Thoracic aorta (tissue), 2 donors: ENCODE measurements at regions not wholly inside any gene's neighbourhood (a gene's known extent, or its start where the extent isn't known, plus 50 kb on each side); places are given as distances from the start of the nearest gene placed in this dataset.

Experiments used
- ATAC-seq: fragments of 150-250 bp; one replicate; pipeline ENCODE4 v1.8.0; 2017; ENCODE audit warnings: low read depth; ENCODE audit not compliant: insufficient number of reproducible peaks, low FRiP score
- DNase-seq: peaks from one replicate; pipeline ENCODE4 v3.0.0-alpha.2; 2020; ENCODE audit warnings: low spot score
- H3K27ac ChIP-seq, 2 donors: fragments of 200-600 bp; sonication (generic); 1 replicate in 1 of 2; 2 replicates in 1 of 2; pipeline ENCODE4 v1.5.1; 2016; ENCODE audit warnings: mild to moderate bottlenecking in 2 of 2, moderate library complexity in 2 of 2
- H3K27me3 ChIP-seq: fragments of 200-600 bp; sonication (generic); replicated peaks from 2 replicates; pipeline ENCODE4 v1.6.0; 2016; ENCODE audit warnings: mild to moderate bottlenecking; ENCODE audit not compliant: insufficient read depth
- H3K36me3 ChIP-seq: fragments of 200-600 bp; sonication (generic); one replicate; pipeline ENCODE4 v1.5.1; 2016
- H3K4me1 ChIP-seq, 2 donors: fragments of 200-600 bp; sonication (generic); 1 replicate in 1 of 2; 2 replicates in 1 of 2; pipeline versions ENCODE4 v1.5.1 to v1.6.0; 2016; ENCODE audit warnings: low read depth in 2 of 2, mild to moderate bottlenecking in 1 of 2; ENCODE audit not compliant: control insufficient read depth in 1 of 2
- H3K4me3 ChIP-seq: fragments of 200-600 bp; sonication (generic); 2 replicates; pipeline ENCODE4 v1.5.1; 2016; ENCODE audit warnings: mild to moderate bottlenecking
- H3K9me3 ChIP-seq: fragments of 200-600 bp; sonication (generic); 2 replicates; pipeline ENCODE4 v1.5.1; 2016
- CTCF ChIP-seq: fragments of 200-600 bp; sonication (generic); IDR thresholded peaks from one replicate; pipeline ENCODE4 v1.5.1; 2019; ENCODE audit warnings: antibody characterized with exemption

- H3K27ac ChIP-seq, result no peak overlapping the region
- no peak for TF ChIP-seq CTCF
Measured at GRCh38 chr15:47383102-47383501, 334.2 kb upstream of the SEMA6D start.

DNA sequence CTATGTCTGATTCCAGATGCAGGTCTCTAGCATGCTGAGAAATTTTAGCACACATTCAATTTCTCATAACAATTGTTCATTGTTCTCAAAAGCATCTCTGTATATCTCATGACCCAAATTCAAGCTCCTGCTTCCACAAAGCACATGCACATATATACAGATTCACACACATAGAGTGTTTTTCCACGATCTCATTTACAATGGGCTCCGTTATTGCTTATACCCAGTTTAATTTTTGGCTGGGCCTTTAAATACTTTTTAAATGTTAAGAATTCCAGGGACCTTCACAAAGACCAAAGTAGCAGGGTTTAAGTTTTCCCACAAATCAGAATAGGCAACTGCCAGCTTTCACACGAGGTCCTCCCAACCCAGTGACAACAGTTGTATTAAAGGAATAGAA, 333.5 kb upstream of the SEMA6D start:
- no peaks in the 10 kb centered on the region for H3K36me3 ChIP-seq
- peaks cover 0 to 14% of the 10 kb centered on the region in 2 donors for H3K4me1 ChIP-seq
- H3K27ac ChIP-seq, result peak overlapping the region in 1 of 2 donors; percentile 2
- ATAC-seq, result no peak
- TF ChIP-seq CTCF, result no peak
- DNase-seq, result no peak
- H3K27me3 ChIP-seq, result no peaks in the 10 kb centered on the region
- no peak overlapping the region for H3K4me3 ChIP-seq
- no peaks in the 10 kb centered on the region for H3K9me3 ChIP-seq

More at GRCh38 chr15:47383102-47383501, 334.2 kb upstream of the SEMA6D start:
- H3K4me3 ChIP-seq, result no peak overlapping the region
- H3K27me3 ChIP-seq, result no peaks in the 10 kb centered on the region
- no peaks in the 10 kb centered on the region for H3K9me3 ChIP-seq
- peaks cover 0 to 14% of the 10 kb centered on the region in 2 donors for H3K4me1 ChIP-seq
- no peak for ATAC-seq
- H3K36me3 ChIP-seq, result no peaks in the 10 kb centered on the region
- no peak for DNase-seq

- H3K27ac ChIP-seq, result peak overlapping the region in 1 of 2 donors; percentile 2
- peaks cover 0 to 14% of the 10 kb centered on the region in 2 donors for H3K4me1 ChIP-seq
- DNase-seq, result no peak
- H3K27me3 ChIP-seq, result no peaks in the 10 kb centered on the region
- ATAC-seq, result peak; percentile 63
- no peak for TF ChIP-seq CTCF
- H3K36me3 ChIP-seq, result no peaks in the 10 kb centered on the region
- H3K9me3 ChIP-seq, result no peaks in the 10 kb centered on the region
- no peak overlapping the region for H3K4me3 ChIP-seq
Measured at GRCh38 chr15:47384341-47384740, 333.0 kb upstream of the SEMA6D start.

- H3K27ac ChIP-seq, result no peak overlapping the region
- H3K27me3 ChIP-seq, result no peaks in the 10 kb centered on the region
- H3K36me3 ChIP-seq, result no peaks in the 10 kb centered on the region
- DNase-seq (no peak), ATAC-seq (no peak)
- H3K4me1 ChIP-seq, result peaks cover 0 to 14% of the 10 kb centered on the region in 2 donors
- H3K4me3 ChIP-seq, result no peak overlapping the region
- TF ChIP-seq CTCF, result no peak
- H3K9me3 ChIP-seq, result no peaks in the 10 kb centered on the region
Measured at GRCh38 chr15:47384776-47385175, 332.5 kb upstream of the SEMA6D start.

GRCh38 chr15:47386459-47386858, 330.8 kb upstream of the SEMA6D start:
- Histone ChIP-seq H3K4me3 (no peak overlapping the region), H3K27me3 (no peaks in the 10 kb centered on the region), H3K9me3 (no peaks in the 10 kb centered on the region), H3K4me1 (peaks cover 0 to 14% of the 10 kb centered on the region in 2 donors), H3K36me3 (no peaks in the 10 kb centered on the region), H3K27ac (no peak overlapping the region)
- DNase-seq, result no peak
- ATAC-seq, result no peak
- no peak for TF ChIP-seq CTCF
